Ishikawa (cell line): ENCODE measurements at regions not wholly inside any gene's neighbourhood (a gene's known extent, or its start where the extent isn't known, plus 50 kb on each side); places are given as distances from the start of the nearest gene placed in this dataset.

Source experiments
- CEBPB ChIP-seq: IDR thresholded peaks from 2 replicates; pipeline ENCODE4 v1.6.1; 2012
- CREB1 ChIP-seq: IDR thresholded peaks from 2 replicates; pipeline ENCODE4 v1.6.1; 2012; ENCODE audit warnings: low read depth
- EGR1 ChIP-seq: IDR thresholded peaks from 2 replicates; pipeline ENCODE4 v1.6.1; 2012
- EP300 ChIP-seq: IDR thresholded peaks from 2 replicates; pipeline ENCODE4 v1.6.1; 2012; ENCODE audit warnings: borderline replicate concordance
- FOXM1 ChIP-seq: IDR thresholded peaks from 2 replicates; pipeline ENCODE4 v1.6.1; 2012; ENCODE audit warnings: low read depth, borderline replicate concordance
- MAX ChIP-seq: IDR thresholded peaks from 2 replicates; pipeline ENCODE4 v1.6.1; 2012
- NFIC ChIP-seq: IDR thresholded peaks from 2 replicates; pipeline ENCODE4 v1.6.1; 2012
- RAD21 ChIP-seq: IDR thresholded peaks from 2 replicates; pipeline ENCODE4 v1.6.1; 2012; ENCODE audit warnings: low read depth
- REST ChIP-seq: IDR thresholded peaks from 2 replicates; pipeline ENCODE4 v1.6.1; 2012; ENCODE audit warnings: low read depth, mild to moderate bottlenecking
- TAF1 ChIP-seq: IDR thresholded peaks from 2 replicates; pipeline ENCODE4 v1.6.1; 2012; ENCODE audit warnings: low read depth, mild to moderate bottlenecking
- TCF12 ChIP-seq: IDR thresholded peaks from 2 replicates; pipeline ENCODE4 v1.6.1; 2012; ENCODE audit warnings: low read depth
- TEAD4 ChIP-seq: IDR thresholded peaks from 2 replicates; pipeline ENCODE4 v1.6.1; 2012
- USF1 ChIP-seq: IDR thresholded peaks from 2 replicates; pipeline ENCODE4 v1.6.1; 2012
- YY1 ChIP-seq: IDR thresholded peaks from 2 replicates; pipeline ENCODE4 v1.6.1; 2012; ENCODE audit warnings: low read depth
- ZBTB7A ChIP-seq: IDR thresholded peaks from 2 replicates; pipeline ENCODE4 v1.6.1; 2012; ENCODE audit warnings: low read depth

- TF ChIP-seq MAX (no peak), CREB1 (no peak), TCF12 (no peak), USF1 (no peak), ZBTB7A (no peak), FOXM1 (no peak), EP300 (no peak), TAF1 (no peak), CEBPB (no peak), RAD21 (no peak), TEAD4 (no peak), REST (no peak), EGR1 (no peak)
Observed at GRCh38 chr22:22835242-22835641, 52.4 kb upstream of the IGLL5 start.

- TF ChIP-seq TAF1 (no peak), EGR1 (no peak), MAX (no peak), ZBTB7A (no peak), REST (no peak), EP300 (no peak), NFIC (no peak), CEBPB (no peak), CREB1 (no peak), TEAD4 (no peak), FOXM1 (no peak), YY1 (no peak), USF1 (no peak), TCF12 (no peak)
Observed at GRCh38 chr22:22835771-22836291, 51.8 kb upstream of the IGLL5 start.

- TF ChIP-seq YY1 = no peak
- TF ChIP-seq FOXM1 = no peak
- no peak for TF ChIP-seq ZBTB7A
- TF ChIP-seq RAD21 = no peak
- no peak for TF ChIP-seq CREB1
- TF ChIP-seq EP300 = no peak
- no peak for TF ChIP-seq EGR1
- TF ChIP-seq NFIC = no peak
- no peak for TF ChIP-seq REST
- TF ChIP-seq TCF12 = no peak
- TF ChIP-seq USF1 = no peak
- no peak for TF ChIP-seq TEAD4
- TF ChIP-seq TAF1 = no peak
- TF ChIP-seq CEBPB = no peak
- TF ChIP-seq MAX = no peak
Observed at GRCh38 chr22:22836635-22837034, 51.0 kb upstream of the IGLL5 start.
